ENCODE measurements at regions not wholly inside any gene's neighbourhood (a gene's known extent, or its start where the extent isn't known, plus 50 kb on each side); places are given as distances from the start of the nearest gene placed in this dataset.

DNA sequence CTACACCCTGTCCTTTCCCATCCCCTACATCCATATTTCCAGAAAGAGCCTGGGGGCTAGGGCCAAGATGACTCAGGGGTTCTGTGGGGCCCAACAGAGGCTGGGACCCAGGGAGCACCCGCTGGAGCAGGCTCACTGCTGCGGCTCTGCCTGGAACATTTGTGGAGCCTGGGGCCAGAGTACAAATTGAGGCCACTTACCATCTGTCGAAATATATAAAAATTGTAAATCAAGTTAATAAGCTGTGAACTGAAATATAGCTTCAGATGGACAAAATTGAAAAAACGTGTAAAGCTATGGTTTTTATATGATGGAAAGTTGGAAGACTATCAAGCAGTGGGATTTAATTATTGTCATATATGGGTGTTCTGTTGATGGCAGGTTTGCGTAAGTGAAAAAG lies 82.9 kb upstream of the ATXN1 start:
- intact Hi-C loops (cut with DNase I; ENCODE audit: low total_unique reads), result no loop called here
- Histone ChIP-seq H3K4me3 (no peak overlapping the region), H3K9me3 (no peaks in the 10 kb centered on the region), H3K36me3 (ENCODE audit: low read depth, missing control alignments) (no peaks in the 10 kb centered on the region), H3K4me1 (no peaks in the 10 kb centered on the region), H3K27ac (no peak overlapping the region), H3K27me3 (no peaks in the 10 kb centered on the region)
- TF ChIP-seq POLR2A (IDR thresholded peaks at IDR 0.05), result no peak
- TF ChIP-seq, protein P1, sequence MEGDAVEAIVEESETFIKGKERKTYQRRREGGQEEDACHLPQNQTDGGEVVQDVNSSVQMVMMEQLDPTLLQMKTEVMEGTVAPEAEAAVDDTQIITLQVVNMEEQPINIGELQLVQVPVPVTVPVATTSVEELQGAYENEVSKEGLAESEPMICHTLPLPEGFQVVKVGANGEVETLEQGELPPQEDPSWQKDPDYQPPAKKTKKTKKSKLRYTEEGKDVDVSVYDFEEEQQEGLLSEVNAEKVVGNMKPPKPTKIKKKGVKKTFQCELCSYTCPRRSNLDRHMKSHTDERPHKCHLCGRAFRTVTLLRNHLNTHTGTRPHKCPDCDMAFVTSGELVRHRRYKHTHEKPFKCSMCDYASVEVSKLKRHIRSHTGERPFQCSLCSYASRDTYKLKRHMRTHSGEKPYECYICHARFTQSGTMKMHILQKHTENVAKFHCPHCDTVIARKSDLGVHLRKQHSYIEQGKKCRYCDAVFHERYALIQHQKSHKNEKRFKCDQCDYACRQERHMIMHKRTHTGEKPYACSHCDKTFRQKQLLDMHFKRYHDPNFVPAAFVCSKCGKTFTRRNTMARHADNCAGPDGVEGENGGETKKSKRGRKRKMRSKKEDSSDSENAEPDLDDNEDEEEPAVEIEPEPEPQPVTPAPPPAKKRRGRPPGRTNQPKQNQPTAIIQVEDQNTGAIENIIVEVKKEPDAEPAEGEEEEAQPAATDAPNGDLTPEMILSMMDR (IDR thresholded peaks at IDR 0.05), result no peak
- no peak for DNase-seq
- WGBS, 2 donors, result 91 to 94% methylated on average over 5 of the region's 5 CpGs

DNA sequence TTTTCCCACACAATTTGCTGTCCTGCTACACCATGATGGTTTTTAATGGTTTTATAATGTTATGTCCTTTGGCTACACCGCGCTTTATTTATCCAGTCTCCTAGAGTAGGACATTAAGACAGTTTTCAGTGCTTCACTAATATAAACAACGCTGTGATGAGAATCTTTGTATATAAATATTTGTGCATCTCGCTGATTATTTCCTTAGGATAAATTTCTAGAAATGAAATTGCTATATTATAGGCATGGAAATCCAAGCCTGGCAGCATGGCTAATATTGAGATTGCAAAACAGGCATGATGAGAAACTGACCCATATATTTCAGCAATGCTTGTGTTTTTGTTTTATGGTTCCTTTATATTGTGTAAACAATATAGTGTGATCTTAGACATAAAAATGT lies 81.4 kb upstream of the ATXN1 start:
- 95 to 96% methylated on average over 4 of the region's 4 CpGs for WGBS, 2 donors

DNA sequence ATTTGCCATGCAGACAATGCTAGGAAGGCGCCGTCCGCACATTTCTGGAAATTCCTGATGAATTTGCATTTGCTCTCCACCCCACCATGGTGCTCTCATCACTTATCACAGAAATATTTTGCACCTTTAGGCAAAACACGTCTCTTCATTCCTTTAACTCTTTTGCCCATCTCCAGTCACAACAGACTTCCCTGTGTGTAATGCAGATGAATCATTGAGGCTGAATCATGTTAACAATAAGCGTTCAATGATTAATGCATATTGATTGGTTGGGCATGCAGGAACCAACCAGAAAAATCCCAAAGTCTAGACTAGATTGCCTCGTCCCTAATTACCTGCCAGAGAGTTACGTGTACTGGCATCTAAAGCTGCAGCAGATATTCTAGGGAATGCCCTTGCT lies 80.0 kb upstream of the ATXN1 start:
- H3K27me3 ChIP-seq, result no peaks in the 10 kb centered on the region
- 89 to 93% methylated on average over 7 of the region's 7 CpGs for WGBS, 2 donors
- DNase-seq, result no peak
- H3K4me3 ChIP-seq, result no peak overlapping the region
- TF ChIP-seq, protein P1 (IDR thresholded peaks at IDR 0.05), result no peak
- no peak for TF ChIP-seq POLR2A (IDR thresholded peaks at IDR 0.05)
- H3K27ac ChIP-seq, result no peak overlapping the region
- no peaks in the 10 kb centered on the region for H3K4me1 ChIP-seq
- H3K36me3 ChIP-seq (ENCODE audit: low read depth, missing control alignments), result no peaks in the 10 kb centered on the region
- intact Hi-C loops (cut with DNase I; ENCODE audit: low total_unique reads), result no loop called here
- no peaks in the 10 kb centered on the region for H3K9me3 ChIP-seq

More for the DNA sequence above, 81.4 kb upstream of the ATXN1 start:
- H3K9me3 ChIP-seq, result no peaks in the 10 kb centered on the region
- TF ChIP-seq, protein P1 (IDR thresholded peaks at IDR 0.05), result no peak
- TF ChIP-seq POLR2A (IDR thresholded peaks at IDR 0.05), result no peak
- no peaks in the 10 kb centered on the region for H3K4me1 ChIP-seq
- no peaks in the 10 kb centered on the region for H3K36me3 ChIP-seq (ENCODE audit: low read depth, missing control alignments)
- no peak overlapping the region for H3K4me3 ChIP-seq
- intact Hi-C loops (cut with DNase I; ENCODE audit: low total_unique reads), result no loop called here
- DNase-seq, result no peak
- no peak overlapping the region for H3K27ac ChIP-seq
- H3K27me3 ChIP-seq, result no peaks in the 10 kb centered on the region

DNA sequence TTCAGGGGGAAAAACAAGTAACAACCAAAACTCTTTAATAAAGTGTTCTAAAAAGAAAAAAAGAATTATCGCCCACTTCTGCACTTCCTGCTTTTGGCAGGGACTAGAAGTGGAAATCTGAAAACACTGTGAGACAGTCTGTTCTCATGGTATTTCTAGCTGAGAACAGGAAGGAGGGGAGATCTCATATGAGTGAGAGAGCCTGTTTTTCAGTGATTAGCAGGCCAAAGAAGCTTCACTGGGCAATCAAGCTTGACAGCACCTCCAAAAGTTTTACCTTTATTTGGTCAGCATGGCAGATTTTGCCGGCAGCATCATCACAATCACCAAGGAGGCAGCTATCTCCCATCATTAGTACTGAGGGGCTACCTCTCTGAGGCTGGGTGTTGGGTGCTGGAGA lies 79.5 kb upstream of the ATXN1 start:
- Histone ChIP-seq H3K27me3 (no peaks in the 10 kb centered on the region), H3K4me3 (no peak overlapping the region), H3K36me3 (ENCODE audit: low read depth, missing control alignments) (no peaks in the 10 kb centered on the region), H3K9me3 (no peaks in the 10 kb centered on the region), H3K27ac (no peak overlapping the region), H3K4me1 (no peaks in the 10 kb centered on the region)
- WGBS, 2 donors, result 59 to 68% methylated on average over 2 of the region's 2 CpGs
- TF ChIP-seq POLR2A (IDR thresholded peaks at IDR 0.05), result no peak
- TF ChIP-seq, protein P1 (IDR thresholded peaks at IDR 0.05), result no peak
- intact Hi-C loops (cut with DNase I; ENCODE audit: low total_unique reads), result no loop called here
- no peak for DNase-seq

DNA sequence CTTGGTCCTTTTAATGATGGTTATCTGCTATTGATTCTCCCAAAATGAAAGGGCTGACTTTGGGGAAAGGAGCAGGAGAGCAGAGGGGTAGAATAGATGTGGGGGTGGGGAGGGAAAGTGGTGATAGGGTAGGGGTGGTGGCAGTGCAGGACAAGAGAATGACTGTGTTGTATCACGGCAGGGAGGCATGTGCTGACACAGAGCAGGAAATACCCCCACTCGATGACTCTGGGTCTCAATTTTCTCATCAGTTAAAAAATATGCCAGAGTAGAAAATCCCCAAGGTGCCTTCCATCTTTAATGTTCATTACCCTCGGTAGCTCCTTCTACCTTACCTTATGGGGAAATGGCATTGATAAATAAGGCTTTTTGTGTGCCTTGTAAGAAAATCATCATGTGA lies 79.0 kb upstream of the ATXN1 start:
- Histone ChIP-seq H3K27ac (no peak overlapping the region), H3K36me3 (ENCODE audit: low read depth, missing control alignments) (no peaks in the 10 kb centered on the region), H3K9me3 (no peaks in the 10 kb centered on the region), H3K4me3 (no peak overlapping the region), H3K4me1 (no peaks in the 10 kb centered on the region), H3K27me3 (no peaks in the 10 kb centered on the region)
- no peak for TF ChIP-seq POLR2A (IDR thresholded peaks at IDR 0.05)
- intact Hi-C loops (cut with DNase I; ENCODE audit: low total_unique reads), result no loop called here
- WGBS, 2 donors, result 41 to 53% methylated on average over 3 of the region's 3 CpGs
- DNase-seq, result no peak

Data from testis (tissue), 2 donors.